ENCODE measurements at regions not wholly inside any gene's neighbourhood (a gene's known extent, or its start where the extent isn't known, plus 50 kb on each side); places are given as distances from the start of the nearest gene placed in this dataset.

GRCh38 chr3:70882104-70882503 lies 569.7 kb upstream of the MDFIC2 start:
- TF ChIP-seq MAX (IDR thresholded peaks at IDR 0.05) (no peak), CEBPB (IDR thresholded peaks at IDR 0.05) (no peak), TEAD4 (IDR thresholded peaks at IDR 0.05) (no peak), YY1 (IDR thresholded peaks at IDR 0.05; ENCODE audit: low read depth) (no peak), EGR1 (IDR thresholded peaks at IDR 0.05) (no peak), TCF12 (IDR thresholded peaks at IDR 0.05; ENCODE audit: low read depth) (no peak), EP300 (IDR thresholded peaks at IDR 0.05; ENCODE audit: borderline replicate concordance) (no peak), ZBTB7A (IDR thresholded peaks at IDR 0.05; ENCODE audit: low read depth) (no peak), NFIC (IDR thresholded peaks at IDR 0.05) (no peak)

GRCh38 chr3:70880421-70880820 lies 568.0 kb upstream of the MDFIC2 start:
- TF ChIP-seq NFIC (IDR thresholded peaks at IDR 0.05) (no peak), MAX (IDR thresholded peaks at IDR 0.05) (no peak), CEBPB (IDR thresholded peaks at IDR 0.05) (no peak), REST (IDR thresholded peaks at IDR 0.05; ENCODE audit: low read depth) (no peak), EP300 (IDR thresholded peaks at IDR 0.05; ENCODE audit: borderline replicate concordance) (no peak), FOXM1 (IDR thresholded peaks at IDR 0.05; ENCODE audit: borderline replicate concordance, low read depth) (no peak), EGR1 (IDR thresholded peaks at IDR 0.05) (no peak), CREB1 (IDR thresholded peaks at IDR 0.05; ENCODE audit: low read depth) (no peak), TAF1 (IDR thresholded peaks at IDR 0.05; ENCODE audit: low read depth) (no peak), ZBTB7A (IDR thresholded peaks at IDR 0.05; ENCODE audit: low read depth) (no peak), YY1 (IDR thresholded peaks at IDR 0.05; ENCODE audit: low read depth) (no peak), USF1 (IDR thresholded peaks at IDR 0.05) (no peak), TEAD4 (IDR thresholded peaks at IDR 0.05) (no peak), RAD21 (IDR thresholded peaks at IDR 0.05; ENCODE audit: low read depth) (no peak), TCF12 (IDR thresholded peaks at IDR 0.05; ENCODE audit: low read depth) (no peak)

- TF ChIP-seq EGR1 (IDR thresholded peaks at IDR 0.05) (no peak), RAD21 (IDR thresholded peaks at IDR 0.05; ENCODE audit: low read depth) (no peak), CEBPB (IDR thresholded peaks at IDR 0.05) (0 out of 2 replicates have a peak, but pooled peaks have one; percentile 10), REST (IDR thresholded peaks at IDR 0.05; ENCODE audit: low read depth) (no peak)
These were observed 563.7 kb upstream of the MDFIC2 start for GRCh38 chr3:70876154-70876553.

GRCh38 chr3:70874196-70874595 lies 561.8 kb upstream of the MDFIC2 start:
- TF ChIP-seq NFIC (IDR thresholded peaks at IDR 0.05) (no peak), TAF1 (IDR thresholded peaks at IDR 0.05; ENCODE audit: low read depth) (no peak), CEBPB (IDR thresholded peaks at IDR 0.05) (no peak), REST (IDR thresholded peaks at IDR 0.05; ENCODE audit: low read depth) (no peak), MAX (IDR thresholded peaks at IDR 0.05) (no peak), FOXM1 (IDR thresholded peaks at IDR 0.05; ENCODE audit: borderline replicate concordance, low read depth) (no peak), TEAD4 (IDR thresholded peaks at IDR 0.05) (no peak), CREB1 (IDR thresholded peaks at IDR 0.05; ENCODE audit: low read depth) (no peak), EP300 (IDR thresholded peaks at IDR 0.05; ENCODE audit: borderline replicate concordance) (no peak), TCF12 (IDR thresholded peaks at IDR 0.05; ENCODE audit: low read depth) (no peak)

- TF ChIP-seq EGR1 (IDR thresholded peaks at IDR 0.05): no peak
- no peak for TF ChIP-seq USF1 (IDR thresholded peaks at IDR 0.05)
- TF ChIP-seq TCF12 (IDR thresholded peaks at IDR 0.05; ENCODE audit: low read depth): no peak
- no peak for TF ChIP-seq CEBPB (IDR thresholded peaks at IDR 0.05)
- TF ChIP-seq EP300 (IDR thresholded peaks at IDR 0.05; ENCODE audit: borderline replicate concordance): no peak
- TF ChIP-seq MAX (IDR thresholded peaks at IDR 0.05): no peak
- TF ChIP-seq TEAD4 (IDR thresholded peaks at IDR 0.05): no peak
These were observed 561.2 kb upstream of the MDFIC2 start for GRCh38 chr3:70873686-70874085.
